H1 (cell line): ENCODE measurements at regions not wholly inside any gene's neighbourhood (a gene's known extent, or its start where the extent isn't known, plus 50 kb on each side); places are given as distances from the start of the nearest gene placed in this dataset.

Experiments
- CTCF ChIA-PET: fragments of 300-600 bp; sonication (Branson Sonifier 250); formaldehyde crosslinking; loops from one replicate; lab custom pipeline; 2021; ENCODE audit not compliant: partially characterized antibody; lab: Charles Lee
- POLR2A ChIA-PET: fragments of 300-600 bp; sonication (Branson Sonifier 250); formaldehyde crosslinking; loops from one replicate; lab custom pipeline; 2021; ENCODE audit warnings: inconsistent platforms; ENCODE audit not compliant: partially characterized antibody; lab: Charles Lee
- DNase-seq, 2 experiments: peaks; one replicate each; pipeline versions ENCODE4 v3.0.0 to v3.0.0-alpha.2; 2010 to 2022; ENCODE audit warnings: low spot score in 2 of 2, low read depth in 1 of 2, mixed read lengths in 1 of 2
- FAIRE-seq: peaks from 2 replicates; lab custom pipeline; 2011; peaks lifted over from hg19 to GRCh38; lab: Jason Lieb, UNC
- H2AFZ ChIP-seq: 2 replicates; pipeline ENCODE4 v1.8.1; 2012; ENCODE audit warnings: low read length, inconsistent platforms
- H2AK5ac ChIP-seq: 2 replicates; pipeline ENCODE4 v1.6.1; 2013; ENCODE audit warnings: low read depth, low read length
- H2BK120ac ChIP-seq: replicated peaks from 2 replicates; pipeline ENCODE3; 2013; ENCODE audit warnings: low read depth, low read length, inconsistent platforms
- H2BK12ac ChIP-seq: 2 replicates; pipeline ENCODE4 v1.6.1; 2013; ENCODE audit warnings: low read depth, low read length
- H2BK15ac ChIP-seq: 2 replicates; pipeline ENCODE4 v1.6.1; 2013; ENCODE audit warnings: low read length
- H2BK20ac ChIP-seq: 2 replicates; pipeline ENCODE4 v1.6.1; 2013; ENCODE audit warnings: low read length
- H2BK5ac ChIP-seq: 2 replicates; pipeline ENCODE4 v1.6.1; 2013; ENCODE audit warnings: low read depth, low read length
- H3K14ac ChIP-seq: 2 replicates; pipeline ENCODE4 v1.6.1; 2013; ENCODE audit warnings: inconsistent platforms; ENCODE audit not compliant: insufficient read length
- H3K18ac ChIP-seq: 2 replicates; pipeline ENCODE4 v1.6.1; 2013; ENCODE audit warnings: low read length; ENCODE audit errors: extremely low read depth
- H3K23ac ChIP-seq: 2 replicates; pipeline ENCODE4 v1.6.1; 2013; ENCODE audit warnings: inconsistent platforms; ENCODE audit not compliant: insufficient read length
- H3K23me2 ChIP-seq: 2 replicates; pipeline ENCODE4 v1.6.1; 2013; ENCODE audit warnings: low read depth, low read length
- H3K27ac ChIP-seq: 2 replicates; pipeline ENCODE4 v1.6.1; 2011; ENCODE audit warnings: low read depth, low read length, inconsistent platforms
- H3K27me3 ChIP-seq, 4 experiments: replicated peaks in 1 of 4; 1 replicate in 1 of 4; 2 replicates in 3 of 4; pipeline versions ENCODE4 v1.6.1 to v1.8.1; 2011 to 2013; ENCODE audit warnings: low read length in 3 of 4, mild to moderate bottlenecking in 3 of 4, inconsistent platforms in 2 of 4, mixed read lengths in 2 of 4, moderate library complexity in 1 of 4; ENCODE audit not compliant: control insufficient read depth in 3 of 4, insufficient read depth in 3 of 4; ENCODE audit errors: extremely low read depth in 1 of 4
- H3K36me3 ChIP-seq, 4 experiments: 2 replicates each; pipeline versions ENCODE4 v1.6.1 to v1.8.1; 2011 to 2013; ENCODE audit warnings: mild to moderate bottlenecking in 4 of 4, low read length in 3 of 4, moderate library complexity in 2 of 4, control low read depth in 1 of 4, inconsistent platforms in 1 of 4; ENCODE audit not compliant: insufficient read depth in 4 of 4, control insufficient read depth in 2 of 4
- H3K4ac ChIP-seq: replicated peaks from 2 replicates; pipeline ENCODE3; 2013; ENCODE audit warnings: low read length, low read depth, mixed read lengths, inconsistent platforms; ENCODE audit not compliant: insufficient read length
- H3K4me1 ChIP-seq, 4 experiments: replicated peaks in 1 of 4; 1 replicate in 1 of 4; 2 replicates in 3 of 4; pipeline versions ENCODE4 v1.6.1 to v1.8.1; 2011 to 2013; ENCODE audit warnings: low read length in 3 of 4, inconsistent platforms in 2 of 4, mixed read lengths in 1 of 4; ENCODE audit not compliant: insufficient read depth in 4 of 4, control insufficient read depth in 3 of 4
- H3K4me2 ChIP-seq, 2 experiments: 2 replicates each; pipeline versions ENCODE4 v1.6.1 to v1.8.1; 2011 to 2013; ENCODE audit warnings: low read depth in 2 of 2, low read length in 2 of 2, control low read depth in 1 of 2, inconsistent platforms in 1 of 2, mild to moderate bottlenecking in 1 of 2; ENCODE audit not compliant: insufficient read depth in 1 of 2
- H3K4me3 ChIP-seq, 4 experiments: fragments of 200-600, 300-600 bp in 1 of 4; sonication (generic), shearing (Covaris generic), sonication (Bioruptor Twin) in 1 of 4; 2 replicates each; pipeline versions ENCODE4 v1.5.1 to v1.8.1; 2011 to 2016; ENCODE audit warnings: low read length in 4 of 4, low read depth in 3 of 4, control low read depth in 2 of 4, inconsistent platforms in 2 of 4, mild to moderate bottlenecking in 2 of 4, mixed read lengths in 1 of 4, moderate library complexity in 1 of 4; ENCODE audit not compliant: insufficient read depth in 2 of 4; ENCODE audit errors: extremely low read depth in 1 of 4
- H3K56ac ChIP-seq: replicated peaks from 2 replicates; pipeline ENCODE3; 2013; ENCODE audit warnings: low read depth, mild to moderate bottlenecking, mixed read lengths, low read length, inconsistent platforms; ENCODE audit not compliant: insufficient read length
- H3K79me1 ChIP-seq: 2 replicates; pipeline ENCODE4 v1.6.1; 2013; ENCODE audit warnings: low read depth, low read length, control low read depth
- H3K79me2 ChIP-seq, 2 experiments: 2 replicates each; pipeline versions ENCODE4 v1.6.1 to v1.8.1; 2012 to 2013; ENCODE audit warnings: low read length in 2 of 2, mild to moderate bottlenecking in 2 of 2, inconsistent platforms in 1 of 2; ENCODE audit not compliant: insufficient read depth in 2 of 2, control insufficient read depth in 1 of 2
- H3K9ac ChIP-seq, 4 experiments: replicated peaks in 1 of 4; 1 replicate in 1 of 4; 2 replicates in 3 of 4; pipeline versions ENCODE4 v1.6.1 to v1.8.1; 2011 to 2013; ENCODE audit warnings: low read depth in 3 of 4, low read length in 3 of 4, control low read depth in 2 of 4, mild to moderate bottlenecking in 2 of 4, moderate library complexity in 2 of 4, inconsistent platforms in 1 of 4; ENCODE audit errors: extremely low read depth in 1 of 4
- H3K9me3 ChIP-seq, 2 experiments: 2 replicates each; pipeline versions ENCODE4 v1.6.1 to v1.8.1; 2012 to 2013; ENCODE audit warnings: mild to moderate bottlenecking in 2 of 2, moderate library complexity in 2 of 2, control low read depth in 1 of 2, inconsistent platforms in 1 of 2, low read depth in 1 of 2, low read length in 1 of 2, mixed read lengths in 1 of 2; ENCODE audit not compliant: insufficient read depth in 2 of 2
- H4K20me1 ChIP-seq, 2 experiments: replicated peaks in 1 of 2; 2 replicates each; pipeline versions ENCODE3 to v1.8.1; 2011 to 2013; ENCODE audit warnings: inconsistent platforms in 2 of 2, low read length in 2 of 2, mild to moderate bottlenecking in 1 of 2; ENCODE audit not compliant: insufficient read depth in 2 of 2, control insufficient read depth in 1 of 2
- H4K5ac ChIP-seq: 2 replicates; pipeline ENCODE4 v1.6.1; 2013; ENCODE audit warnings: low read length, low read depth, mixed read lengths, inconsistent platforms; ENCODE audit not compliant: insufficient read length
- H4K8ac ChIP-seq: 2 replicates; pipeline ENCODE4 v1.8.0; 2013; ENCODE audit warnings: mild to moderate bottlenecking, moderate library complexity, low read length, inconsistent platforms; ENCODE audit not compliant: insufficient read depth; ENCODE audit errors: extremely low read depth
- H4K91ac ChIP-seq: replicated peaks from 2 replicates; pipeline ENCODE3; 2013; ENCODE audit warnings: low read length, mixed read lengths, inconsistent platforms; ENCODE audit not compliant: insufficient read length
- ASH2L ChIP-seq: fragments of 200-600, 300-600 bp; sonication (generic); IDR thresholded peaks from one replicate; pipeline ENCODE4 v1.7.1; 2017; ENCODE audit warnings: low read length
- FOSL1 ChIP-seq: IDR thresholded peaks from 2 replicates; pipeline ENCODE4 v1.6.1; 2011; ENCODE audit warnings: mild to moderate bottlenecking, low read depth, low read length, moderate library complexity; ENCODE audit not compliant: insufficient read depth
- GTF2F1 ChIP-seq: IDR thresholded peaks from 2 replicates; pipeline ENCODE4 v1.6.1; 2012; ENCODE audit warnings: low read depth, low read length, improper control_type of control experiment, borderline replicate concordance
- HDAC6 ChIP-seq: IDR thresholded peaks from one replicate; pipeline ENCODE4 v1.7.1; 2012; ENCODE audit warnings: low read depth, mild to moderate bottlenecking, inconsistent platforms, low read length, moderate library complexity
- JUND ChIP-seq: IDR thresholded peaks from 2 replicates; pipeline ENCODE4 v1.6.1; 2011; ENCODE audit warnings: mild to moderate bottlenecking, improper control_type of control experiment, low read length
- SAP30 ChIP-seq: fragments of 300-600 bp; sonication (generic); IDR thresholded peaks from 2 replicates; pipeline ENCODE4 v1.7.1; 2012; ENCODE audit warnings: low read length, moderate library complexity, mild to moderate bottlenecking, inconsistent platforms; ENCODE audit not compliant: insufficient read depth, insufficient replicate concordance
- WGBS, 2 experiments: shearing (Covaris generic) in 1 of 2; methylation state at CpG; one replicate each; pipeline versions ENCODE4 v1.1.6 to v1.1.7; 2013 to 2015; ENCODE audit warnings: low lambda C conversion rate in 2 of 2, mixed read lengths in 2 of 2, inconsistent platforms in 1 of 2, low coverage in 1 of 2, missing lambda C conversion rate in 1 of 2; ENCODE audit not compliant: insufficient replicate concordance in 2 of 2, insufficient coverage in 1 of 2, insufficient read length in 1 of 2; ENCODE audit errors: extremely low coverage in 1 of 2, missing lambda C conversion rate in 1 of 2; 5-methylcytosine and 5-hydroxymethylcytosine counted together
- TF ChIP-seq, protein P1 (sequence below): IDR thresholded peaks from 2 replicates; pipeline ENCODE4 v1.6.1; 2012; ENCODE audit warnings: inconsistent platforms

DNA sequence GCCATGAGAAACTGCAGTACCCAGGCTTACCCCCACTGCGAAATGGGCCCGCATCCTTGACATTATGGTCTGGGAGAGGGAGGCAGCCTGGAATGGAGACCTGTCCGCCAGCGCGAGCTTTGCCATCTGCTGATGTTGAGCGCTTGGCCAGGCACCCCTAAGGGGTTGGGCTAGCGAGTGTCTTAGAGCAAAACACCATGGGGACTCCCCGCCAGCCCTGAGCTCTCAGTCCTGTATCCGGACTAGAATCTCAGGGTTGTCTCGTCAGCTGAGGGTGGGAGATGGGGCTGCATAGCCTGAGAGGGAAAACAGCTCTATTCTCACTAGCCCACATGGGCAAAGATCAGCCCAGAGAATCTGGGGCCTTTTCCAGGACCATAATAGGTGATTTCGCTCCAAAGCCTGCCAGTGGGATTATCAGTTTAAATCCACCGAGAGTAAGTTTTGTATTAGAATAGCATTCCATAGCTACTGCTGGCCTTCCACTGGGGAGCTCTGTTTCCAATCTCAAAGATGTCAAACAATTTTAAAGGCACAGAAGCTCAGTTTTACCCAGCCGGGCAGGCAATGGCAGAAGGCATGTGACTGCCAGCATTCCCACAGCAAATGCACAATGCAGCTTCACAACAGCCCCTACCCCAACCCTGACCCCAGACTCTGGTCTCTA, 167.5 kb upstream of the TPM1 start:
- Histone ChIP-seq H3K9ac (no peak overlapping the region), H4K5ac (no peak overlapping the region), H3K79me1 (no peaks in the 10 kb centered on the region), H3K27ac (peak overlapping the region; percentile 1; the same call in 1 of the 2 replicates), H4K91ac (no peak overlapping the region), H3K18ac (peak overlapping the region; percentile 62), H2BK20ac (no peak overlapping the region; the same call in 1 of the 2 replicates), H3K23me2 (no peaks in the 10 kb centered on the region), H2BK5ac (no peak overlapping the region), H2AFZ (0 out of 2 replicates have a peak overlapping the region, but pooled peaks have one; percentile 16), H3K14ac (no peak overlapping the region), H3K4me3 (no peak overlapping the region), H2BK120ac (no peak overlapping the region), H2BK15ac (no peak overlapping the region), H4K8ac (no peak overlapping the region; the same call in none of the 2 replicates), H2BK12ac (no peak overlapping the region), H3K56ac (no peak overlapping the region), H3K4me1 (peaks cover 6 to 10% (median 8%) of the 10 kb centered on the region in 4 experiments), H3K4ac (no peak overlapping the region), H3K36me3 (no peaks in the 10 kb centered on the region), H3K23ac (no peak overlapping the region), H2AK5ac (no peak overlapping the region), H3K9me3 (no peaks in the 10 kb centered on the region; a peak in 1 of 4 replicates), H3K4me2 (no peak overlapping the region), H3K79me2 (no peaks in the 10 kb centered on the region), H4K20me1 (no peaks in the 10 kb centered on the region), H3K27me3 (no peaks in the 10 kb centered on the region)
- FAIRE-seq (no peak), DNase-seq (no peak)
- POLR2A ChIA-PET = interaction anchor here (0.6 to 2.3 kb wide), 7 partner anchors 9 to 190 kb away, joined by 3 to 9 read pairs (median 5); no protein-coding TSS in a partner anchor
- WGBS, 2 experiments = 72% methylated on average over 13 of the region's 13 CpGs; no CpG with 5 or more reads in 1 of the 2 experiments
- TF ChIP-seq JUND (no peak), GTF2F1 (no peak), SAP30 (no peak), FOSL1 (no peak), HDAC6 (no peak), ASH2L (no peak)
- TF ChIP-seq, protein P1, sequence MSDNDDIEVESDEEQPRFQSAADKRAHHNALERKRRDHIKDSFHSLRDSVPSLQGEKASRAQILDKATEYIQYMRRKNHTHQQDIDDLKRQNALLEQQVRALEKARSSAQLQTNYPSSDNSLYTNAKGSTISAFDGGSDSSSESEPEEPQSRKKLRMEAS = no peak
- CTCF ChIA-PET = interaction anchor here (0.8 to 2.5 kb wide), 18 partner anchors 9 to 218 kb away, joined by 3 to 9 read pairs (median 3); no protein-coding TSS in a partner anchor
